ENCODE measurements at regions not wholly inside any gene's neighbourhood (a gene's known extent, or its start where the extent isn't known, plus 50 kb on each side); places are given as distances from the start of the nearest gene placed in this dataset.
A peak's percentile ranks its signal among the peaks of the same experiment; 100 is the strongest.

DNA sequence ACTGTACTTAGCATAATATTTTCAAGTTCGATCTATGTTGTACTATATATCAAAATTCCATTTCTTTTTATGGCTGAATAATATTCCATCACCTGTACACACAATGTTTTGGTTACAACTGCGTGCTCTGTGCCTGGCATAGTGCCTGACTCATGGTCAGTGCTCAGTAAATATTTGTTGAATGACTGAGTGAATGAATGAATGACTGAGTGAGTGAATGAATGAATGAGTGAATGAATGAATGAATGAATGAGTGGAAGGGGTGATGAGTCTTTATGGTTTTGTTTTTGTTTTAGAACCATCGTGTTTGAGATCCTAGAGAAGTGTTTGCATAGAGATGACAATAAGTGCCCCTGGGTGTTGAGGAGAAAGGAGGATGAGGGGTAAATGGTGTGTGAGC is 155.3 kb downstream of the MRM1 start:
- no peak for DNase-seq (ENCODE audit: low spot score)

DNA sequence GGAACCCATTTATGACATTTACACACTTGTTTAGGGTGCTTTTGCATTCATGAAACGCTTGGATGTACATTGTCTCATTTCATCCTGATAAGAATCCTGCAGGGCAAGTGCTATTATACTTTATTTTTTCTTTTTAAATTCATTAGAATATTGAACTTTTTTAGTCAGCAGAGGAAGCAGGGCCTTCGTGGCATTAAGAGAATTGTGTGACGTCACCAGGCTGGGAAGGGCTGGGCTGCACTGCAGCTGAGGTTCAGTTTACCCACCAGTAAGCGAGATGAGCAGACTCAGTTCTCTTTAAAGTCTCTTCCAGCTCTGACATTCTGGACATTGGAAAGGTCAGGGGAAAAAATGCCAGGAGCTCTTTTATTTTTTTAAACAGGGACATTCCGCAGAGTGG is 159.0 kb downstream of the MRM1 start:
- no peak for DNase-seq (ENCODE audit: low spot score)

DNA sequence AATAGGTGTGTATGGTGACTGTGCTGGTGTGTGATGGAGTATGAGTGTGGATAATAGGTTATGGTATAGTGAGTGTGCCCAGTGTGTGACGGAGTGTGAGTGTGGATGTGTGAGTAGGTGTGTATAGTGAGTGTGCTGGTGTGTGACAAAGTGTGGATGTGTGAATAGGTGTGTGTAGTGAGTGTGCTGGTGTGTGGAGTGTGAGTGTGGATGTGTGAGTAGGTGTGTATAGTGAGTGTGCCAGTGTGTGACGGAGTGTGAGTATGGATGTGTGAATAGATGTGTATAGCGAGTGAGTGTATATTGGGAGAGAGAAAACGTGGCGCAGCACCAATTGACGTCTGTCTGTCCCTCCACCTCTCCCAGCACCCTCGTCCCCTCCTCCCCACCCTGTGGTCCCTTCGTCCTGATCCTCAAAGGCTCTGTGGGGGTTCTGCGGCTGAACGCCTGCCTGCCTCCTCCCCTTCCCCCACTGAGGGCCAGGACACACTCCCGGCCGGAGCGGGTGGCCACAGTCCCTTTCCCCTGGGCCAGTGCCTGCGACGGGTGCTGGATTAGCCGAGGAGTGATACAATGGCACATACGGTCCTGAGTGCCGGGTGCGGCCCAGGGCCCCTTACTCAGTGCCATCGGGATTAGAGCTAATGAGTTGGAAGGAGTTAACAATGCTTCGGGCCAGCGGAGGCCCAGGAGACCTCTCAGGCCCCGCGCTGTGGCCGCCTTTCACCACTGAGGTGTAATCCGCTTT is 160.0 kb downstream of the MRM1 start:
- no peak for DNase-seq (ENCODE audit: low spot score)

DNA sequence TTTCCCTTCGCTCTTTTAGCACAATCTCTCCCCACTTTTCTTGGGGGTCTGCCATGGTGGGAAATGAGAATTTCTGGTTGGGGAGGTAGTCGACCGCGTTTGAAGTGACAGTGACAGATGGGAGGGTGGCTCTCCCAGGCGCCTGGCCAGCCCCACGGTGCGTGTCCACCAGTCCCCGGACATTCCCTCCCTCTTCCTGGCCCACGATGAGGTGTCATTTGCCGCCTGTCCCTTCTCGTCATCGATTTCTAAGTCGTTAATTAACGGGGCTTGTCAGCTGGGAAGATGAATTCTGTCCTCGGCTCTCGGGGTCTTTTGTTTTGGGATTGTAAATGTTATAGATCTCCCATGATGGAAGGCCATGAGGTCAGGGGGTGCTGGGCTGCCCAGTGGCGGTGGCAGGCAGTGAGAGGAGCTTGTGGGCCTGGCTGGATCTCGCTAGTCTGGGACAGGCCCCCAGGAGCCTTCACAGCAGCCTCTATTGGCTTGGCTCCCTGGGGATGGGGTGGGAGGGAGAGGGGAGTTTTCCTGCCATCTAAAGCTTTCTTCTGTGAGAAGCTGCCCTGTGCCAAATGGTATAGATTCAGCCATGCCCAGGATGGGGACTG is 164.2 kb downstream of the MRM1 start:
- no peak for DNase-seq (ENCODE audit: low spot score)

DNA sequence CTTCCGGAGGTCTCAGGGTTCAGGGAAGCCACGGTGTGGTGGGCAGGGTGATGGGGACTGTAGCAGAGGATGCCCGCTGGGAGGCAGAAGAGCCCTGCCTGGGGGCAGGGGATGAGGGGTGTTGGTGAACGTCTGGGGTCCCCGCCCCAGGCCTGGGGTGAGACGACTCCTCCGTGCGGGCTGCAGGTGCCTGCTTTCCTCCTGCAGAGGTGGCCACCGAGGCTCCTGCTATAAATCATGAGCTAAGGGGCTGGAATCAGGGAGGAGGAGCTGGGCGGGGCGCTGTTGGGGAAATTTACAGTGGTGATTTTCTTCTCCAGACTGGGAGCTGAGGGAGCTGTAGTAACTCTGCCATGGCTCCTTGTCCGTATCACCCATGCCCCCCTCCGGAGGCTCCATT is 167.0 kb downstream of the MRM1 start:
- no peak for DNase-seq (ENCODE audit: low spot score)

DNA sequence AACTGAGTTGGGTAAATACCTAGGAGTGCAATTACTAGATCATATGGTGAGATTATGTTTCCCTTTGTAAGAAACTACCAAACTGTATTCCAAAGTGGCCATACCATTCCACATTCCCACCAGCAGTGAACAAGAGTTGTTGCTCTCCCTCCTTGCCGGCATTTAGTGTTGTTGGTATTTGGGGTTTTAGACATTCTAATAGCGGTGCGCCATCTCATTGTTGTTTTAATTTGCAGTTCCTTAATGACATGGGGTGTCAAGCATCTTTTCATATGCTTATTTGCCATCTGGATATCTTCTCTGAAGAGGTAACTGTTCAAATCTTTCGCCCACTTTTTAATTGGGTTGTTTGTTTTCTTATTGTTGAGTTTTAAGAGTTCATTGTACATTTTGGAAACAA is 164.2 kb upstream of the LHX1 start:
- no peak for DNase-seq (ENCODE audit: low spot score)

DNA sequence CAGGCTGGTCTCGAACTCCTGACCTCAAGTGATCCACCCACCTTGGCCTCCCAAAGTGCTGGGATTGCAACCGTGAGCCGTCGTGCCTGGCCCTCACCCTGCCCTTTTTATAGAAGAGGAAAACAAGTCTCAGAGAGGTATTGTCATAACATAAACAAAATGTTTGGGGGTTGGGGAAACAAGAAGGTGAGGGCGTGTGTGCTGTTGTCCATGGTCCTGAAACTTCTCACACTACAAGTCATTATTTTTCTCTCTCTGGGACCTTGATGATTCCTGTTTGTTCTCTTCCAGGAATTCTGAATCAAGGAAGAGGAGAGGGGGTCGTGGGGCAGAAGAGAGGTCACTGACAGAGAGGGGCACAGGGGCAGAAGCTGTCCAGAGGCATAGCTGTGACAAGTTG is 160.2 kb upstream of the LHX1 start:
- no peak for DNase-seq (ENCODE audit: low spot score)

DNA sequence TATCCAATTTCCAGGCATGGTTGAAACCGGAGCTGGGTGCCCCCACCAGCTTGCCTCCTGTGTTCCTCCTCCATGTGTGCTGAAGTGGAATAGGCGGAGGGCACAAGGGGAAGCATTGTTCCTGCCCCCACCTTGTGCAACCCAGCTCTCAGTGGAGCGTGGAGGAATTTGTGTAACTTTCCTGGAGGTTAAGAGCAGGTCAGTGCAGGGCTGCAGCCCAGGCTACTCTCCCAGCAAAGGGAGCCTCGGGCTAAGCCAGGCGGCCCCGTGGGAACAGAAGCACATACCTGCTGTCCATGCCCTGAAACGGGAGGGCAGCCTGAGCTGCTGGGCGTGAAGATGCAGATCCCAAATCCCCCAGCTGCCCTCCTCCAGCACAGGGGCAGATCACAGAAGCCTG is 158.8 kb upstream of the LHX1 start:
- DNase-seq (ENCODE audit: low spot score): no peak

DNA sequence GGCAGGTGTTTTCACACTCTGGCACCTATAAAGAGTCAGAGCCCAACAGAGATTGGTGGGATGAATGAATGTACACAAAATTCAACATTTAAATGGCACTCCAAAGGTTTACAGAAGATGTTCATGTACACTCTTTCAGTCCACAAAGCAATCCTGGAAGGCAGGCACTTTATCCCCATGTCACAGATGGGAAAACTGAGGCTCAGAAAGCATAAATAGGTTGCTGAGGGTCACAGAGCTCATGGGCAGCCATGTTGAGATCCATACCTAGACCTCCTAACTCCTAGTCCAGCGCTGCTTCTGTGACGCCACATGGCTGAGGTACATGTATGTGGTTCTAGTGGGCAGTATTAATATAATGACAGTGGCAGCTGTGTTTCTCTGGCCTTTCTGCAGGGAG is 157.7 kb upstream of the LHX1 start:
- DNase-seq (ENCODE audit: low spot score): peak; percentile 2

DNA sequence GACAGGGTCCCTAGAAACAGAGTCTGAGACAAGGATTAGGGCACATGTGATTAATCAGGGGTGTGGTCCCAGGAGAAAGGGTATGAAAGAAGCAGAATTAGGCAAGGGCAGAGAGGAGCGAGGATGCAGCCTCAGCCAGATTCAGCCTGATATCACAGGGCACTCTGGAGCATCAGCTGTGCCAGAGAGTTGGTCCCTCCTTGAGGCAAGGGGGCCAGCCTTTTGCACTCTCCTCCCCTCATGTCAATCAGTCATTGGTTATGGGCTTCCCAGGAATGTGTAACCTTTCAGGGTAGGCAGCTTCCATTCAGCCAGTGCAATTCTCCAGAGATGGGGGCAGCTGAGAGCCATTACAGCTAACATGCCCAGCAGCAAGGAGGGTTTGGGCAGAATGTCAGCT is 152.6 kb upstream of the LHX1 start:
- peak; percentile 2 for DNase-seq (ENCODE audit: low spot score)

DNA sequence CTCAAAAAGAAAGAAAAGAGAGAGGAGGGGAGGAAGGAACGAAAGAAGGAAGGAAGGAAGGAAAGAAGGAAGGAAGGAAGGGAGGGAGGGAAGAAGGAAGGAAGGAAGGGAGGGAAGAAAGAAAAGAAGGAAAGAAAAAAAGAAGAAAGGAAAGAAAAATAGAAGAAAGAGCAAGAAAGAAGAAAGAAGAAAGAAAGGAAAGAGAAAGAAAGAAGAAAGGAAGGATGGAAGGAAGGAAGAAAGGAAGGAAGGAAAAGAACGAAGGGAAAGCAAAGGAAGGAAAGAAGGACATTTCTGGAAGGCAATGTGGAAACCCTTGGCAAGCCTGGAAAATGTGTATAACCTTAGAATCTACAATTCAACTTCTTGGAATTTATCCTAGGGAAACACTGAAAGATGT is 150.4 kb upstream of the LHX1 start:
- no peak for DNase-seq (ENCODE audit: low spot score)

DNA sequence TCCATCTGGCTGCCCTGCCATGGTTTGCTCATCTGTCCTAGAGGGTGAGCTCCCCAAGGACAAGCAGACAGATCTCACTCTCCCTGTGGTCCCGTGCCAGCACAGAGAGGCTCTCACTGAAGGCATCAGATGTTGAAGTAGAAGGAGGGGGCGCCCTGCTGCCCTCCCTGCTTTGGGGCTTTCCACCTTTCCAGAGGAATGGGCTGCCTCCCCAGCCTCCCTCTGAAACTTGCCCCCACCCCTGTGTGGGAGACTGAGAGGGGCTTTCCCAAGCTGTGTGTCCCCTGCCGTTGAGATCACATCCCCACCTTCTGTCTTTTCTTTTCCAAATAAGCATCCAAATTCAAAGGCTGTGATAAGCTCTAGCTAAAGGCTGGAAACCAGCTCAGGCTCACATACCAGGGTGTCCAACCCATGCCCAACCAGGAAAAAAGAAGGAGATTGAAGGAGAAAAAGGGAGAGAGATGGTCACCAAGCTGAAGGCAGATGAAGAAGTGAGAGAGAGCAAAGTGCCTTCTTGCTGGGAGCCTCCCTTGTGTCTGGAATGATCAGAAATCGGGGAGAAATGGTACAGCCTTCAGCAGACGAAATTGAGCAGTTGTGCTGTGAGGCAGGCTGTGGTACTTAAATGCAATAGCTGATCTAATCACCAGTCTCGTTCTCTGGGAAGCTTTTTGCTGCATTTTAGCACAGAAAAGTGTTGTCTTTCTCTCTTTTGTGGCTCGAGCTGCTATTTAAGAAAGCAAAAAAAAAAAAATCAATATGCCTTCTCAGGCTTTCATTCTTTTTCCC is 145.9 kb upstream of the LHX1 start:
- DNase-seq (ENCODE audit: low spot score): peak; percentile 8

DNA sequence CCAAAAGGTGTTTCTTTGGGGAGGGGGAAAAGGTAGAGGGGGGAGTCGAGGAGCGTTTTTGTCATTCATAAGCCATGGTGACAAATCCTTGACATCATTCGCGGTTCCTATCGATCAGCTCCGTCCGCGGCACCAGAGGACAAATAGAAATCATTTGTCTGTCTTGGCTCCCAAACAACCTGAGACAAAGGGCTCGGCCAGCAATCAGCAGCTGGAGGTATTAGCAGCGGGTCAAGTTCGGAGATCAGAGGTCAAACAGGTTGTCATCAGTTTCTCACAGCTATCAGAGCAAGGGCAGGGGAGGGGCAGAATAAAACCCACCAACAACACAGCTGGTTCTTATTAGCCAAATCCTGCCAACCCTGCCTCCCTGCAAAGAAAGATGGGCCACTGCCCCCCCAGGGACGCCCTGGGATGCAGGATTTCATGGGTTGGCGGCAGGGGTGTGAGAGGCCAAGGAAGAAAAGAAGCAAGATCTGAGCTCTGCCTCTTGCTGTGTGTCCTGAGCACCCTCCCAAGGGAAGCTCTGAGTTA is 145.3 kb upstream of the LHX1 start:
- peak; percentile 8 for DNase-seq (ENCODE audit: low spot score)

DNA sequence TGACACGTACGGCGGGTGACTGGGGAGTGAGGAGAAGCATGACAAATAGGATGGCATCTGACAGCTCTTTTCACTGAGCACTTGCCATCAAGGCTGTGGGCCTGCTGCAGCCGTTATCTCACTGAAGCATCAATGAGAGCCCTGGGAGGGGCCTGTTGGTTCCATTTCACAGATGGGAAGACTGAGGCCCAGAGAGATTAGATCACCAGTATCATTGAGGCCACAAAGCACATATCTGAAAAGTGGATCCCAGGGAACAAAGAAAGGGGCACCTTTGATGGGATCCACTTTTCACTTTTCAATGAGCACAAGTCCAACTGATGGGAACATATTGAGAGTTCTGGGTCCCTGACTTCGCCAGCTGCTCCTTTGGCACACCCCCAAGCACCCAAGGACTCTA is 144.4 kb upstream of the LHX1 start:
- DNase-seq (ENCODE audit: low spot score): no peak

DNA sequence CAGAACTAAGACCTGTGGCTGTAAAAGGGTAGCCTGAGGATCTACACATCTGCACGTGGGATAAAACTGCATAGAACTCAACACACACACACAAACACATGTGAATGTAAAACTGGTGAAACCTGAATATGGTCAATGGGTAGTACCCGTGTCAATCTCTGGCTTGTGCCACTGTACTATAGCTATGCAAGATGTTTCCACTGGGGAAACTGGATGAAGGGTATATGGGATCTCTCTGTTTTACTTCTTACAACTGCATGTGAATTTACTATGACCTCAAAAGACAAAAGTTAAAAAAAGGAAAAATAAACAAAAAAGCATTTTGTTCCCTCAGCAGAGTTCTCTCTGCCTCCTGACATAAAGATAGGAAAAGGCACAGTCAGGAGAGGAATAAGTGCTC is 143.3 kb upstream of the LHX1 start:
- no peak for DNase-seq (ENCODE audit: low spot score)

DNA sequence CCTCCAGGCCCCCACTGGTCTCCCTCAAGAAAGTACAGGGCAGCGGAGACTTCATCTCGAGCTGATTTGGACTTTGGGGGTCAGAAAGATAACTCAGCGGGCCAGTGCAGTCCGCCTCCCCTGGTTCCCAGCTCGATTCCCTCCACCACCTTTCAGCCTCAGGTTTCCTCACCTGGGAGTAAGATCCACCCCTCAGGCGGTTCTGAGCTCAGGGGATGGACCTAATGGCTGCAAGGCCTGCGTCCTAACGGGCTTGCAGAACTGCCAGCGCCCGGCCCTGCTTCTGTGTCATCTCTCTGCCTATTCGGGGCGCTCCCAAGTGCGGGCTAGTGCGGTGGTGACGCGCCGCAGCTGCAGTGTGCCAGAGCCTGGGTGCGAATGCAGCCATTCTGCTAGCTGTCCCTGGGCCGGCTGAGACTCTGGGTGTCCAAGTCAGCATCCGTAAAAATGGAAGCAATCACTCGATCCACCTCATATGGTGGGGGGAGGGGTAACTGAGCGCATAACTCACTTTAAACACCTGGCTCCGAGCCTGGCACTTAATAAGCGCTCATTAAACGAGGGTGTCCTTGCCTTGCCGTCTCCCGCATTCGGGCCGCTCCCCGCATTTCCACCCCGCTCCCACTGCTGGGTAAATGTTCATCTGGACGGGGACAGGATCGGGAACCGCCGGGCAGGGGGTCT is 129.6 kb upstream of the LHX1 start:
- no peak for DNase-seq (ENCODE audit: low spot score)

DNA sequence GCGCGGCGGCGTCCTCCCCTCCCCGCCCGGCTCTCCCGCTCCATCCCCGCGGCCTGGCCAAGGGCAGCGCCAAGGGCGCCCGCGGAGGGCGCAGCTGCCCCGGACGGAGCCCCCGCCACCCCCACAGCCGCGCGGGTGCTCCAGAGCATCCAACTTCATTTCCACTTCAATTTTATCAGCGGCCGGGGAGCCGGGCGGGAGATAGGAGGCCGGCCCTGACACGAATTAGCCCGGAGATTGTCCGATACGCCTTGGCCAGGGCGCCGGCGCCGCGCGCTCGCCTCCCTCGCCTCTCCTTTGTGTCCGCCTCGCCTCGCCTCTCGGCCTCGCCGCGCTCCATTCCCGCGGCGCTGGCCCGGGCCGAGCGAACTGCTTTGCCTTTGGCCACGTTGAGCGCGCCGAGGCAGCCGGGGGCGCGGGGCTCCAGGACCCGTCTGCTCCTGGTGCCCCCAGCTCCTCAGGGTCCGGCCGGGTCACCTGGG is 129.1 kb upstream of the LHX1 start:
- peak; percentile 50 for DNase-seq (ENCODE audit: low spot score)

DNA sequence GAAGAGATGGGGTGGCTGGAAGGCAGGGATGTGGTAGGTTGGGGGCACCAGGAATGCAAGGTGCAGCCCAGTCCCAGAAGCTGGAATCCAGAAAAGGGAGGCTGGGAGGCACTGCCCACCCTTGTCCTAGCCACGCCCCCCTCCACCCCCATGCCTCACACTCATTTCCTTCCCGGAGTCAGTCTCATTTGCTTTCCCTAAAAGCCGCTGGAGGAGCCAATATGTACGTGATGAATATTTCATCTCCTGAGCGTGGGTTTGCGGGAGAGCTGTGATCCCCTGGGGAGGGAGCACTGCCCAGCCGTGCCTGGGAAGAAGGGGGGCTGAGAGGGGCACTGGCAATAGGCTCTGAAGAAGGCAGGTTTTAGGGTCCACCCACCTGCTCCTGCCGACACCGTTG is 124.5 kb upstream of the LHX1 start:
- no peak for DNase-seq (ENCODE audit: low spot score)

DNA sequence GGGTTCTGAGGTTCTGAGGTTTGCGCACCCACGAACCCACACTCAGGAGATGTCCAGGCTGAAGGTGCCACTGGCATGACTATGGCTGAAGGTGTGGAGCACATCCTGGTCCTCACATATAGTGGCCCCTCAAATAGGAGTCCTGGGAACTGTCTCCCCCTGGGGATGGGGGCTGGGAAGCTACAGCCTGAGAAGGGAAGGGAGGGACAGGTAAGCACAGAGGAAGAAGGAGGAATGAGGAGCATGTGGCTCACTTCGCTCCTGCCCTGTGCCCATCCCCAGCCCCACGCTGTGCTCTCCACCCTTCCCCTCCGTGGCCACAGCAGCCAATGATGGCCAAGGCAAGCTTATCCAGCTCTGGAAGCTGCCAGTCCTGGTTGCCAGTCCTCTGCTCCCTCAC is 123.9 kb upstream of the LHX1 start:
- DNase-seq (ENCODE audit: low spot score): no peak

DNA sequence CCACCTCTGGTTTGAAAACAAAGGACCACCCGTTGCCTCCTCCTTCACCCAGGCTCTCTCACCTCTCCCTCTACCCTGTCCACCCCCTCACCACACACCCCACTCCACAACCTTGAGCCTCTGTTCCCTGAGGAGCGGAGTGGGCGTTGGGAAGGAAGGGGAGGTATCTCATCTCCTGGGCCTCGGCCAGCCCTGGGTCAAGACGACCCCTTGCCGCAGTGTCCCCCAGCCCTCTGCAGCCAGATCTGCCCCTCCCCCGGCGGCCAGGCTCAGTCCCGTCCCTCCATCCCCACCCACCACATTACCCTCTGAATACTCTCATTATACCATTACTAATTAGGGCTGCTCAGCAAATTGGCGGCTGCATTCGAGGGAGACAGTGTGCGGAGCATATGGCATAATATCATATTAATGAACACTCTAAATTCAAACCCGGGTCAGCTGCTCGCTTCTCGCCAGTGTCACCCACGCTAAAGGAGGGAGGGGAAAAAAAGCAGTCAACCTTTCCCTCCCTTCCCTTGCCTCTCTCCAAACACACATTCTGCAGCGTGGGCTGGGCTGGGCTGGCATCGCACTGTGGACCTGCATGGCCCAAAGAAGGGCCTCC is 123.2 kb upstream of the LHX1 start:
- DNase-seq (ENCODE audit: low spot score): no peak

DNA sequence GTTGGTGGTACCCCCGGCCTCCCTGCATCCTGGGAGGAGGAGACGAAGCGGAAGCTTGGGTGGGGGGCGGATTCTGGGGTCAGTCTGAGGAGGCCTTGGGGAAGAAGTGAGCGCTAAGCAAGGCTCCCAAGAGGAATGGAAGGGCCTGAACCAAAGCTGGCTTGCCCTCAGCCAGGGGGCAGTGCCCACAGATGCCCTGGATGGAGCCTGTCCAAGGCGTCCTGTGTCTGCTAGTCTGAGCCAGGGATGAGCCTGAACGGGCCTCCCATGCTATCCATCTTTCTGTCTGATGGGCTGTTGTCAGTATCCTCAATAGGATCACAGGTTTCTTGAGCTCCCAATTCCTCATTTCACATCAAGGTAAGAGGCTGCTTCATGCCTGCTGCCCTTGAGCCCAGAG is 122.3 kb upstream of the LHX1 start:
- DNase-seq (ENCODE audit: low spot score): no peak
